ENCODE measurements at regions not wholly inside any gene's neighbourhood (a gene's known extent, or its start where the extent isn't known, plus 50 kb on each side); places are given as distances from the start of the nearest gene placed in this dataset.

DNA sequence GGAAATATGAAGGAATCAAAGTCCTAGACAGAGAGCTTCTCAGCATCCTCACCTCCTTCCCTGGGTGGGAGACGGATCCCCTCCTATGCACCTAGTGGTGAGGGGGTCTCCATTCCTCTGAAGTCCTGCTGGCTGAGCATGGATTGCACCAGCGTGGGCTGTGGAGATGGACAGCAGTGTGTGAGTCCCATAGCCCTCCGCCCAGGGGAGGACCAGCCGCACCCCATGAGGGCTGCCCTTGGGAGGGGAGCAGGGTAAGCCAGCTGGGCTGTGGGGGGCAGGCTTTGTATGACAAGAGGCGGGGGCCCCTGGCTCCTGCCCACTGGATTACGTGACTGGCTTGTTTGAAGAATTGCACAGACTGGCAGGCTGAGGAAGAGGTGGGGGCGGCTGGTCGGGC lies 768.2 kb downstream of the GALR1 start:
- TF ChIP-seq SIN3A (IDR thresholded peaks at IDR 0.05; ENCODE audit: borderline replicate concordance, insufficient read depth, low read length), result no peak
- no peak for TF ChIP-seq FOXP2 (optimal IDR thresholded peaks at IDR 0.05; ENCODE audit: borderline replicate concordance, extremely low read depth, extremely low read length, insufficient read depth)
- TF ChIP-seq, protein P1, sequence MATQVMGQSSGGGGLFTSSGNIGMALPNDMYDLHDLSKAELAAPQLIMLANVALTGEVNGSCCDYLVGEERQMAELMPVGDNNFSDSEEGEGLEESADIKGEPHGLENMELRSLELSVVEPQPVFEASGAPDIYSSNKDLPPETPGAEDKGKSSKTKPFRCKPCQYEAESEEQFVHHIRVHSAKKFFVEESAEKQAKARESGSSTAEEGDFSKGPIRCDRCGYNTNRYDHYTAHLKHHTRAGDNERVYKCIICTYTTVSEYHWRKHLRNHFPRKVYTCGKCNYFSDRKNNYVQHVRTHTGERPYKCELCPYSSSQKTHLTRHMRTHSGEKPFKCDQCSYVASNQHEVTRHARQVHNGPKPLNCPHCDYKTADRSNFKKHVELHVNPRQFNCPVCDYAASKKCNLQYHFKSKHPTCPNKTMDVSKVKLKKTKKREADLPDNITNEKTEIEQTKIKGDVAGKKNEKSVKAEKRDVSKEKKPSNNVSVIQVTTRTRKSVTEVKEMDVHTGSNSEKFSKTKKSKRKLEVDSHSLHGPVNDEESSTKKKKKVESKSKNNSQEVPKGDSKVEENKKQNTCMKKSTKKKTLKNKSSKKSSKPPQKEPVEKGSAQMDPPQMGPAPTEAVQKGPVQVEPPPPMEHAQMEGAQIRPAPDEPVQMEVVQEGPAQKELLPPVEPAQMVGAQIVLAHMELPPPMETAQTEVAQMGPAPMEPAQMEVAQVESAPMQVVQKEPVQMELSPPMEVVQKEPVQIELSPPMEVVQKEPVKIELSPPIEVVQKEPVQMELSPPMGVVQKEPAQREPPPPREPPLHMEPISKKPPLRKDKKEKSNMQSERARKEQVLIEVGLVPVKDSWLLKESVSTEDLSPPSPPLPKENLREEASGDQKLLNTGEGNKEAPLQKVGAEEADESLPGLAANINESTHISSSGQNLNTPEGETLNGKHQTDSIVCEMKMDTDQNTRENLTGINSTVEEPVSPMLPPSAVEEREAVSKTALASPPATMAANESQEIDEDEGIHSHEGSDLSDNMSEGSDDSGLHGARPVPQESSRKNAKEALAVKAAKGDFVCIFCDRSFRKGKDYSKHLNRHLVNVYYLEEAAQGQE (IDR thresholded peaks at IDR 0.05; ENCODE audit: insufficient read depth in 1 of 2, low read depth in 2 of 2, low read length in 2 of 2), result no peak
- no peak for TF ChIP-seq POLR2AphosphoS5 (IDR thresholded peaks at IDR 0.05; ENCODE audit: low read depth, low read length)
- no peak for TF ChIP-seq TAF1 (IDR thresholded peaks at IDR 0.05; ENCODE audit: borderline replicate concordance, insufficient read depth, low read length)

DNA sequence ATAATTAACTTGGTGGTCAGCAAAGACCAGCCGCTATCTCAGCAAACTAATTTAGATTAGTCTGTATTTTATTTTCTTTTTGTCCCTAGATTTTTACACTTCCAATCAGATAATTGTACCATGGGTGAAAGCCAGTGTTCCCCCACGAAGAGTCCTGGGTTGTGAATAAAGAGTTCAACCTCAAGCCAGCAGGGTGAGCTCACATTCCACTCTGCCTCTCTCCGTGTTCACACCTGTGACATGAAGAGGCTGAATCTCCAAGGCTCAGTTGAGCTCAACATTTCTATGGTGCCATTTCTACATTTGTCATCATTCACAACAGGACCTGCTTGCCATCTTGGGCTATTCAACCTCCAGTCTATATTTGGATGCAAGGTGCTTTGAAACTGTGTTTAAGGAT lies 771.5 kb downstream of the GALR1 start:
- TF ChIP-seq FOXP2 (optimal IDR thresholded peaks at IDR 0.05; ENCODE audit: borderline replicate concordance, extremely low read depth, extremely low read length, insufficient read depth) (no peak), SIN3A (IDR thresholded peaks at IDR 0.05; ENCODE audit: borderline replicate concordance, insufficient read depth, low read length) (no peak), TAF1 (IDR thresholded peaks at IDR 0.05; ENCODE audit: borderline replicate concordance, insufficient read depth, low read length) (no peak), POLR2AphosphoS5 (IDR thresholded peaks at IDR 0.05; ENCODE audit: low read depth, low read length) (no peak)
- TF ChIP-seq, protein P1 (IDR thresholded peaks at IDR 0.05; ENCODE audit: insufficient read depth in 1 of 2, low read depth in 2 of 2, low read length in 2 of 2), result no peak

DNA sequence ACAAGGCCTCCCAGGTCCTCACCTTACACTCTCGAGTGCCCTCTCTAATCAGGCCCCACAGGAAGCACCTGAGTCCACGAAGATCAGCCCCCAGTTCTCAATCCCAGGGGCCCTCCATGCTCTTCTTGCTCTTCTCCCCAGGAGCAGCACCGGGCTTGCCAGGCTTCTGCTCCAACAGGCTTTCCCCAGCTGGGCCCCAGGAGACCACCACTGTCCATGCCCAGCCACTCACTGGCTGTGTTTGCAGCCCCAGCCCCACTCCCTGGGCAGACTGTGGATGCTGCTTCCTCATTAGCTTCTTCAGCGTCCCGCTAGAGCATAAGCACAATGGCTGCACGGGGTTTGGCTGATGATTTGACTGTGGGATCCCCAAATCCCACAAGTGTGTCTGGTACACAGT lies 781.9 kb downstream of the GALR1 start:
- no peak for TF ChIP-seq FOXP2 (optimal IDR thresholded peaks at IDR 0.05; ENCODE audit: borderline replicate concordance, extremely low read depth, extremely low read length, insufficient read depth)
- no peak for TF ChIP-seq TAF1 (IDR thresholded peaks at IDR 0.05; ENCODE audit: borderline replicate concordance, insufficient read depth, low read length)
- TF ChIP-seq, protein P1 (IDR thresholded peaks at IDR 0.05; ENCODE audit: insufficient read depth in 1 of 2, low read depth in 2 of 2, low read length in 2 of 2), result no peak
- TF ChIP-seq SIN3A (IDR thresholded peaks at IDR 0.05; ENCODE audit: borderline replicate concordance, insufficient read depth, low read length), result no peak
- TF ChIP-seq POLR2AphosphoS5 (IDR thresholded peaks at IDR 0.05; ENCODE audit: low read depth, low read length), result no peak

DNA sequence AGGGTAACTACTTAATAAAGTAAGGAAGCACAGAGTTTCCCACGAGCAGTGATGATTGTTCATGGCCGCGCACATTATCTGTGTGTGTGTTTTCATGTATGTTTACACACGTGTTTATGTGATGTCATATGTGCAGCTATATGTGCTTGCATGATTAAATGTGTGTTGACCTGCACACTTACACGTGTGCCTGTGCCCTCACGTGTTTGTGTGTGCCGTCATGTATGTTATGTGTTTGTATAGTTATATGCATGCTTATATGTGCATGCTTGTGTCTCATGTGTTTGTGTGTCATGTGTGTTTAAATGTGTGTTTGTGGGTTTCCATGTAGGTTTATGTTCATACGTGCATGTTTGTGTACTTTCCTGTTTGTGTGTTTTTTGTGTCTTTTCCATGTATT lies 782.3 kb downstream of the GALR1 start:
- TF ChIP-seq FOXP2 (optimal IDR thresholded peaks at IDR 0.05; ENCODE audit: borderline replicate concordance, extremely low read depth, extremely low read length, insufficient read depth), result no peak

DNA sequence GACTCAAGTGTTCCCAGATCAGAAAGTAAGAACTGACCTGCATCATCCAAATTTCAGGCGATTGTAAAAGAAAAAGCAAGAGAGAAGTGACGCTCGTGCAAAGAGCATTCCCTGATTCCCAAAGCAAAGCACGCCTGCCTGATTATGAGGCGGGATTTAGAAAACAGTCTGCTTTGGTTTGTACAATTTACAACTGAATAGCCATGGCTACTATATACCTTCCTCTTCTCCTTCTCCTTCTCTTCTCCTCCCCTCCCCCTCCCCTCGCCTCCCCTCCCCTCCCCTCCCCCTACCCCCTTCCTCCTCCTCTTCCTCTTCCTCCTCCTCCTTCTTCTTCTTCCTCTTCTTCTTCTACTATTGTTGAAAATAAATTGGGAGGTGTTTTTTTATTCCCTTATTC lies 782.9 kb downstream of the GALR1 start:
- TF ChIP-seq, protein P1 (IDR thresholded peaks at IDR 0.05; ENCODE audit: insufficient read depth in 1 of 2, low read depth in 2 of 2, low read length in 2 of 2), result no peak
- TF ChIP-seq TAF1 (IDR thresholded peaks at IDR 0.05; ENCODE audit: borderline replicate concordance, insufficient read depth, low read length) (no peak), FOXP2 (optimal IDR thresholded peaks at IDR 0.05; ENCODE audit: borderline replicate concordance, extremely low read depth, extremely low read length, insufficient read depth) (no peak), POLR2AphosphoS5 (IDR thresholded peaks at IDR 0.05; ENCODE audit: low read depth, low read length) (no peak), SIN3A (IDR thresholded peaks at IDR 0.05; ENCODE audit: borderline replicate concordance, insufficient read depth, low read length) (no peak)
